DOHH2 (cell line): ENCODE measurements at regions not wholly inside any gene's neighbourhood (a gene's known extent, or its start where the extent isn't known, plus 50 kb on each side); places are given as distances from the start of the nearest gene placed in this dataset.

Experiments
- H3F3A ChIP-seq: fragments of 200-600 bp; sonication (generic), shearing (Covaris generic); 2 replicates; pipeline ENCODE4 v1.6.0; 2016; ENCODE audit warnings: antibody characterized with exemption, mild to moderate bottlenecking; ENCODE audit not compliant: control insufficient read depth, insufficient read depth
- H3K27ac ChIP-seq: fragments of 200-600 bp; sonication (generic); 2 replicates; pipeline ENCODE4 v1.5.1; 2014; ENCODE audit warnings: low read depth, mild to moderate bottlenecking, low read length, moderate library complexity
- H3K27me3 ChIP-seq: fragments of 200-600 bp; sonication (generic); 2 replicates; pipeline ENCODE4 v1.6.1; 2014; ENCODE audit warnings: mild to moderate bottlenecking, low read length, mixed read lengths; ENCODE audit not compliant: control insufficient read depth
- H3K36me3 ChIP-seq: fragments of 200-600 bp; sonication (generic); 2 replicates; pipeline ENCODE4 v1.6.1; 2014; ENCODE audit warnings: mild to moderate bottlenecking, low read length, moderate library complexity, mixed read lengths; ENCODE audit not compliant: control insufficient read depth
- H3K4me1 ChIP-seq: fragments of 200-600 bp; sonication (generic); 2 replicates; pipeline ENCODE4 v1.6.1; 2014; ENCODE audit warnings: mild to moderate bottlenecking, low read length, mixed read lengths; ENCODE audit not compliant: control insufficient read depth
- H3K4me2 ChIP-seq: fragments of 200-600 bp; sonication (generic); 2 replicates; pipeline ENCODE4 v1.6.0; 2014; ENCODE audit warnings: mild to moderate bottlenecking, low read length, moderate library complexity
- H3K4me3 ChIP-seq: fragments of 200-600 bp; sonication (generic); 2 replicates; pipeline ENCODE4 v1.5.1; 2014; ENCODE audit warnings: mild to moderate bottlenecking, low read length, mixed read lengths
- H3K79me2 ChIP-seq: fragments of 200-600 bp; sonication (generic); 2 replicates; pipeline ENCODE4 v1.6.1; 2014; ENCODE audit warnings: mild to moderate bottlenecking, low read length, mixed read lengths; ENCODE audit not compliant: control insufficient read depth
- H3K9me2 ChIP-seq: fragments of 200-600 bp; sonication (generic); replicated peaks from 2 replicates; pipeline ENCODE4 v1.6.1; 2014; ENCODE audit warnings: mild to moderate bottlenecking, low read length, mixed read lengths; ENCODE audit not compliant: control insufficient read depth
- H3K9me3 ChIP-seq: fragments of 200-600 bp; sonication (generic); 2 replicates; pipeline ENCODE4 v1.6.1; 2014; ENCODE audit warnings: antibody characterized with exemption, low read length, mixed read lengths; ENCODE audit not compliant: control insufficient read depth, insufficient read depth
- H4K20me1 ChIP-seq: fragments of 200-600 bp; sonication (generic); 2 replicates; pipeline ENCODE4 v1.6.0; 2014; ENCODE audit warnings: low read depth, mild to moderate bottlenecking, antibody characterized with exemption, low read length, moderate library complexity; ENCODE audit not compliant: control insufficient read depth, insufficient read depth
- CTCF ChIP-seq: fragments of 200-600 bp; sonication (generic); IDR thresholded peaks from one replicate; pipeline ENCODE4 v1.5.1; 2014; ENCODE audit warnings: antibody characterized with exemption, mild to moderate bottlenecking, low read depth, low read length; ENCODE audit not compliant: poor library complexity, severe bottlenecking
- EZH2phosphoT487 ChIP-seq: fragments of 200-600 bp; sonication (generic); IDR thresholded peaks from 2 replicates; pipeline ENCODE4 v1.6.1; 2017; ENCODE audit warnings: borderline replicate concordance, mild to moderate bottlenecking, antibody characterized with exemption, low read length, moderate library complexity, mixed read lengths

- Histone ChIP-seq H3K36me3 (no peaks in the 10 kb centered on the region), H3K79me2 (no peaks in the 10 kb centered on the region), H3K4me2 (no peak overlapping the region), H3K27ac (no peak overlapping the region), H3F3A (no peaks in the 10 kb centered on the region), H3K9me3 (no peaks in the 10 kb centered on the region), H4K20me1 (no peaks in the 10 kb centered on the region), H3K27me3 (no peaks in the 10 kb centered on the region; the same call in 1 of the 2 replicates), H3K4me1 (no peaks in the 10 kb centered on the region), H3K4me3 (no peak overlapping the region), H3K9me2 (no peaks in the 10 kb centered on the region)
- no peak for TF ChIP-seq EZH2phosphoT487
- no peak for TF ChIP-seq CTCF
Measured at GRCh38 chr5:112112346-112112745, 306.7 kb downstream of the EPB41L4A start.

- TF ChIP-seq CTCF, result no peak
- TF ChIP-seq EZH2phosphoT487, result no peak
- Histone ChIP-seq H3K27me3 (no peaks in the 10 kb centered on the region; the same call in 1 of the 2 replicates), H3K79me2 (no peaks in the 10 kb centered on the region)
Measured at GRCh38 chr5:112109331-112110007, 309.6 kb downstream of the EPB41L4A start.

GRCh38 chr5:112106878-112107277 lies 312.2 kb downstream of the EPB41L4A start:
- no peaks in the 10 kb centered on the region for H3K79me2 ChIP-seq
- no peaks in the 10 kb centered on the region for H3K36me3 ChIP-seq
- H4K20me1 ChIP-seq, result no peaks in the 10 kb centered on the region
- no peaks in the 10 kb centered on the region; the same call in 1 of the 2 replicates for H3K27me3 ChIP-seq
- H3K9me2 ChIP-seq, result no peaks in the 10 kb centered on the region
- no peaks in the 10 kb centered on the region for H3K4me1 ChIP-seq
- TF ChIP-seq EZH2phosphoT487 (no peak), CTCF (no peak)
- H3K4me3 ChIP-seq, result no peak overlapping the region
- H3F3A ChIP-seq, result no peaks in the 10 kb centered on the region
- H3K27ac ChIP-seq, result no peak overlapping the region
- H3K9me3 ChIP-seq, result no peaks in the 10 kb centered on the region
- no peak overlapping the region for H3K4me2 ChIP-seq

More at GRCh38 chr5:112109331-112110007, 309.6 kb downstream of the EPB41L4A start:
- Histone ChIP-seq H3K4me1 (no peaks in the 10 kb centered on the region), H3K4me3 (no peak overlapping the region), H4K20me1 (no peaks in the 10 kb centered on the region), H3K36me3 (no peaks in the 10 kb centered on the region), H3K27ac (no peak overlapping the region), H3K9me2 (no peaks in the 10 kb centered on the region), H3F3A (no peaks in the 10 kb centered on the region), H3K4me2 (no peak overlapping the region), H3K9me3 (no peaks in the 10 kb centered on the region)

- no peak overlapping the region for H3K4me2 ChIP-seq
- no peaks in the 10 kb centered on the region for H3K27me3 ChIP-seq
- no peak overlapping the region for H3K27ac ChIP-seq
- H3F3A ChIP-seq, result no peaks in the 10 kb centered on the region
- no peaks in the 10 kb centered on the region for H3K4me1 ChIP-seq
- H3K9me2 ChIP-seq, result no peaks in the 10 kb centered on the region
- H3K79me2 ChIP-seq, result no peaks in the 10 kb centered on the region
- H3K36me3 ChIP-seq, result no peaks in the 10 kb centered on the region
- H3K4me3 ChIP-seq, result no peak overlapping the region
- no peaks in the 10 kb centered on the region for H4K20me1 ChIP-seq
- TF ChIP-seq EZH2phosphoT487 (no peak), CTCF (no peak)
- no peaks in the 10 kb centered on the region; the same call in 1 of the 2 replicates for H3K9me3 ChIP-seq
Measured at GRCh38 chr5:112097768-112098167, 321.3 kb downstream of the EPB41L4A start.
